Panc1 (cell line): ENCODE measurements at regions not wholly inside any gene's neighbourhood (a gene's known extent, or its start where the extent isn't known, plus 50 kb on each side); places are given as distances from the start of the nearest gene placed in this dataset.

Source experiments
- CTCF ChIP-seq: fragments of 450-650 bp; IDR thresholded peaks from 2 replicates; pipeline ENCODE4 v1.5.1; 2017; ENCODE audit warnings: mild to moderate bottlenecking
- REST ChIP-seq, 2 experiments: IDR thresholded peaks; 2 replicates each; pipeline ENCODE4 v1.6.1; 2011 to 2012; ENCODE audit warnings: low read depth in 2 of 2, control low read depth in 1 of 2, low read length in 1 of 2, mild to moderate bottlenecking in 1 of 2, moderate library complexity in 1 of 2; ENCODE audit not compliant: insufficient read depth in 1 of 2

DNA sequence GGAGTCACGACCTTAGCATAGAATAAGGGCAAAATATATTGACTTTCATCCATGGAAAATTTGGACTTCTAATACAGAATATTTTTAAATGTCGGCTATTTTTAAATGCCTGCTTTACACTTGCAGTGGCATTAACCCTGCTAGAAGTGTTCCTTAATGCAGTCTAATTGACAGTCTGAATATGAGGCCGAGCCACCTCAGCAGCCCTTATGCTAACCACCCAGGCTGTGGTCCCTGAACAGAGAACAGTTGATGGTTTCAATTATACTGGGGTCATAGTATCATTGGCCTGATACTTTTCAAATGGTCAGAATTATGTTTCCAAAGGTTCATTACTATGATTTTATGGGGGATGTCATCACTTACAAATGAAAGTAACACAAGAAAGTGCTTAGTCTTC, 764.7 kb upstream of the SLITRK1 start:
- TF ChIP-seq CTCF (no peak), REST (IDR thresholded peaks at IDR 0.05; ENCODE audit: insufficient read depth in 1 of 2, low read depth in 2 of 2, low read length in 1 of 2) (no peak)
